GM21390 (cell line): ENCODE measurements at regions not wholly inside any gene's neighbourhood (a gene's known extent, or its start where the extent isn't known, plus 50 kb on each side); places are given as distances from the start of the nearest gene placed in this dataset.

Experiments used
- ATAC-seq: cut with Tn5 transposase; IDR thresholded peaks from one replicate; pipeline ENCODE4 v1.9.1; 2021; ENCODE audit not compliant: unreplicated experiment

GRCh38 chr16:9503251-9503984 is 412.0 kb downstream of the HAPSTR1 start:
- no peak for ATAC-seq

- ATAC-seq = no peak
These were observed 417.0 kb downstream of the HAPSTR1 start for GRCh38 chr16:9508328-9508936.

GRCh38 chr16:9509663-9510062 is 418.2 kb downstream of the HAPSTR1 start:
- no peak for ATAC-seq

GRCh38 chr16:9511389-9511788 is 419.9 kb downstream of the HAPSTR1 start:
- ATAC-seq = no peak

DNA sequence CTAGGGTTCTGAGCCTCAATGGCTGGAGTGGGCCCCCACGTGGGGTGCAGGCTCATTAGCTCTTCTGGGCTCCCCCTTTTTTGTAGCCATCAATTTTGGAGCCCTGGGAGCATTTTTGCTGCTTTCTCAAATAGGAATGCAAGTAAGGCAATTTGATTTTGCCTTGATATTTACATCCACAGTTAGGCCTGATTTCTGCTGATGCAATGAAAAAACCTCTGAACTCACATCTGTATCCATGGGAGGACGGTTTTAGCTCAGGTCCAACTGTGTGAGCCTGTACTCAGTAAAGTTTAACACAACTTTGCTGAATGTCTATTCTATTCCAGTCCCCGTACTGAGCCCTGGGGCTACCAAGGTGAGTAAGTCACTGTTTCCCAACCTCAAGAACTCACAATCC is 425.0 kb downstream of the HAPSTR1 start:
- ATAC-seq = no peak

DNA sequence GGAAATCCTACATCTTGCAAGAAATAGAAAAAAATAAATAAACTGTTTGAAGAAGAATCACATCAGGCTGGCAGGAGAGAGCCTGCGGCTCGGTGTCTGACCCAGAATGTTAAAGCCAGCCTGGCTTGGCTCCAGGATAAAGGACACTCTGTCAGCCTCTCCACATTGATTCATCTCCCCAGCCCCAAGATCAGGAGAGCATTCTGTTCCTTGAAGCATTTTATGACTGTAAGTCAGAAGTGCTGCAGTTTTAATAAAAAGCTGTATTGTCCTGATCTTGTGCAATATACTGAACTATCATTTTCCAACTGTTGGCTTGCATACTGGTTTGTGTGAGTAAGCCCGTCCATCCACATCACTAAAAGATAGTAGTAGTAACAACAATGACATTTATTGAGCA is 426.6 kb downstream of the HAPSTR1 start:
- no peak for ATAC-seq

- no peak for ATAC-seq
These were observed 427.1 kb downstream of the HAPSTR1 start for GRCh38 chr16:9518581-9518980.

DNA sequence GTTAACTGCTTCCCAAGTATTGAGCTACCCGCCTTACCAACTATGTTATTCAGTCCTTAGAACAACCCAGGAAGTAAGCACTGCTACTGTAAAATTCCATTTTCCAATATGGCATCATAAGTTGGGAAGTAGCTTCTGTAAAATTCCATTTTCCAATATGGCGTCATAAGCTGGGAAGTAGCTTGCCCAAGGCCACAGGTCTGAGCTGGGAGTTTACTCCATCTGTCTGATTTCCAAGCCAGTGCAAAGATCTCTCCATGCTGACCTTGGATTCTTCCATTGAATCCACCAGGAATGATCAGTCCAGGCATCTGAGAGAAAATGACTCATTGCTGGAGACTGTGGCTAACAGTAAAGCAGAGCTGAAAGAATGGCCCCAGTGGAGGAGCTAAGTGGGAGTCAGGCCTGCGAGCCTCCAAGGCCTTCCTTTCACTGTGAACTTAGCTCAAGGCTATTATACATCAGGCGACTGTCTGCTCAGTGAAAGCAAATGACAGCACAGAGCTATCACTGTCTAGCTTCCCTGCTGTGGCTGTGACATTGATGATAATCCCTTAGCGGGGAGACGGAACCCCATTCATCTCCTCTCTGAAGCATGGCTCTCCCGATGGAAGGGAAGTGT is 430.4 kb downstream of the HAPSTR1 start:
- no peak for ATAC-seq

DNA sequence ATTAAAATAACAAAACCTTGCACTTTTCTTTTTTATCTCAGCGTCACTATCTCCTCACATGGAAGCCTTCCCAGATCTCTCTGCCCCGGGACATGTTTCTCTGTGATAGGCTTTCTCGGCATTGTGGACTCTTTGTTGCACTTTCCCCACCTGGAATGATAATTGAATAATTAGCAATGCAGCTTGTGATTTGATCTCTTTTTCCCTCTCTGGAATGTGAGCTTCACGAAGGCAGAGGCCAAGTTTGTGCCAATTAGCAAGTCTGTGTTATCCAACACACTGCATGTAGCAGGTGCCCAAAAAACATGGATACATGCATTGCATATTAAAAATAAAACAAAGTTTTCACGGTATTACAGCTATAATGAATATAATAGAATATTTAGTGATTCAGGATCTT is 431.2 kb downstream of the HAPSTR1 start:
- no peak for ATAC-seq

DNA sequence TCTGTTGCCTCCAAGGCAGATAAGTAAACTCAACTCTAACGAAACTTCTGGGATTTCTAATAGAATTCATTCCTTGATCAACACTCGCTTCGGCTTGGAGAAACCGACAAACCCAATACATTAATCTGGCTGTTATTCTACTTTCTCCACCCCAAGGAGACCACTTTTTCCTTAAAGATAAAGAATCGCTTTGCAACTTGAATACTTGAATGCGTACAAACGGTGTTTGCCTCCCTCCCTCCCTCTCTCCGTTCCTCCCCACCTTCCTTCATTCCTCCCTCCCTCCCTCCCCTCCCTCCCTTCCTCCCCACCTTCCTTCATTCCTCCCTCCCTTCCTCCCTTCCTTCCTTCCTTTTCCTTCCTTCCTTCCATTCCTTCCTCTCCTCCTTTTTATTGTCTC is 432.6 kb downstream of the HAPSTR1 start:
- no peak for ATAC-seq

DNA sequence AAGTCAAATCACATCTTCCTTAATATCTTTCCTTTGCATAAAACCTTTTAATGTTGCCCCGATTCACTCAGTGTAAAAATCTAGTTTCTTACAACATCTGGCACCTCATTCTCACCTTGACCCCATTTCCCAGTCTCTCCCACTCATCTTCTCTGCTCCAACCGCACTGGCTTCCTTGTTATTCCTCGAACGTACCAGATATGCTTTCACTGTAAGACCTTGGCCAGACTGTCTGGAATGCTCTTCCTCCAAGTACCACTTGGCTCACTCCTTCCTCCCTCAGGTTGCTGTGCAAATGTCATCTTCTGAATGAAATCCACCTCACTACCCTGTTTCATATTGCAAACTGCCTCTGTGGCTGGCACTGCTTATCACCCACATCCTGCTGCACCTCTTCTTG is 433.6 kb downstream of the HAPSTR1 start:
- ATAC-seq = no peak

DNA sequence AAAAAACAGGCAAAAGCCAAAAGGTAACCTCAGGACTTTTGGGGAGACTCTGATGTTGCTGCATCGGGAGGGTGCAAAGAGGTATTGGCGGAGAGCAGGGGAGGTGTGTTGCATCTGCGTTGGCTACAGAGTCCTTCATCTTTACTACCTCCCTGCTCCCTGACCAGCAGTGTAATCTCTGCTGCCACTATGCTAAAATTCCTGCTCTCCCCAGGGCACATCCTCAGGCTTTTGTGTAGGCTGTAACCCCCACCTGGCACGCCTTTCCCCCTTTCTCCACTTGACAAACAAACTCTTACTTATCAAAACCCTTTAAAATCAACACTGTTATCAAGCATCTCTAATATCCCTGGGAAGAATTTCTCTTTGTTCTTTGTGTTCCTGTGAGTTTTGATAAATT is 435.3 kb downstream of the HAPSTR1 start:
- no peak for ATAC-seq

DNA sequence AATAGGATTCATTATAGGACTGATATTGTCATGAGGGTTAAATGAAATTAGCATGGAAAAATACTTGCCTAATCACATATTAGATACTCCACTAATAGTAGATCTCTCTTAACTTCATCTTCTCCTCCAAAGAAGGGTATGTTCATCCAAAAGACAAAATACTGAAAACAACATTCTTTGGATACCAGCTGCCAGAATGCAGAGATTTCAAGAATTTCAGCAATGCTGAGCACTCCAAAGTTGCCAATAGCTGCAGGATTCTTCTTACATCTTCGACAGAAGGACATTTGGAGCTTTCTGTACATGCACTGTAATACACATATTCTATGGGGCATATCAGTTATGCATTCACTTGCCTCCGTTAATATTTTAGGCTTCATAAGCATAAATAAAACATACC is 436.5 kb downstream of the HAPSTR1 start:
- no peak for ATAC-seq

GRCh38 chr16:9528511-9529079 is 437.2 kb downstream of the HAPSTR1 start:
- no peak for ATAC-seq

GRCh38 chr16:9533042-9533441 is 441.6 kb downstream of the HAPSTR1 start:
- no peak for ATAC-seq

DNA sequence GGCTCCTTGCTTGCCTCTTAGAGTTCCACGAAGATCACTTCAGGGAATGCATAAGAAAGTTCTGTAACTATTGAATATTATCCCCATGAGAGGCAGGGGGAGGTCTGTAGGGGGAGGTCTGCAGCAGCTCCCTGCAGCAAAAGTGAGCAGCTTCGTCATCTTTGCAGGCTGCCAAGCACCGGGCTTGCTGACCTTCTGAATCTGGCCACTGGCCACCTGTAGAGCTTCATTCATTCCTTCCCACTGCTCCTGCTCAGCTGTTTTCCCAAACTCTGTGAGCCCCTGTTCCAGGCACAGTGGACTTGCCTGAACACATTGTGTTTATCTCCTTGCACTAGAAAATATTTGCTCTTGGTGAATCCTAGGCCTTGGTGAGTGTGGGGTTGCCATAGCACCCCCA is 443.3 kb downstream of the HAPSTR1 start:
- no peak for ATAC-seq

DNA sequence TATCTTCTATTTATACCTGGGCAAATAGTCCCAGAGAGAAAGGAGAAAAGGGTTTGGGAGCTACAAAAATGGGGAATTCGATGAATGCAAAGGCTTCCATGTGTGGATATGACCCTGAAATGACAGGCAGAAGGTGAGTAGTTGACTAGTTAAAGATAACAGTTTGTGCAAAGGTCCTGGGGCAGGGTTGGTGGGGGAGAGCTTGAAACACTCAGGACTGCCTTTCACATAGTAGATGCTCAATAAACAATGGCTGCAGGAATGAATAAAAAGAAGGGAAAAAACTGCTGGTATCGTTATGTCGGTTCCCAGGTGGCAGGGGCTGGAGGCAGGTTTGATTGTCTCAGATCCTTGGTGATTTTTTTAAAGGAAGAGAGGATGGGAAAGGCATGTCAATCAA is 445.5 kb downstream of the HAPSTR1 start:
- no peak for ATAC-seq

- no peak for ATAC-seq
These were observed 447.9 kb downstream of the HAPSTR1 start for GRCh38 chr16:9539346-9539745.

GRCh38 chr16:9541723-9542122 is 450.3 kb downstream of the HAPSTR1 start:
- ATAC-seq = no peak

DNA sequence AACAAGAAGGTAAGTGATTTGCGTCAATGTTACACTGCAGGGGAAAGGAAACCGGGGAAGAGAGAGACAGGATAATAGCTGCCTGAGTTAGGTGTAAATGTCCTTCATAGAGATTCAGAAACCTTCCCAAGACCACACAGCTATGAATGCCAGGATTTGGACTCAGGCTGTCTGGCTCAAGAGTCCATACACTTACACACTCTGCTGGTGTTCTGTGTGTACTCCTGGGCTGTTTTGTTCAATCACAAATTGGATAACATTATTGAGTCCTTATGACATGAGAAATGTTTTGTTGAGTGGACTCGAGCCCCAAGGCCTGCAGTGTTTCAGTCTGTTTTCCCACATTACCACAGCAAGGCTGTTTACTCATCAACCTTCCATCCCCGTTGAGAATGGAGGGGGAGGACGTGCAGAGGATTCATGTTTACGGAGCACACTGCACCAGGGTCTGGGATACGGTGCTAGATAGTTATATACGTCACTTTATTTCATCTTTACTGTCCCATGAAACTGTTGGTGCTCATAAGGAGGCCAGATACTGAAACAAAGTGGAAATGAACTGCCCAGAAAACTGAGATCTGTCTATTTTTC is 450.8 kb downstream of the HAPSTR1 start:
- no peak for ATAC-seq

DNA sequence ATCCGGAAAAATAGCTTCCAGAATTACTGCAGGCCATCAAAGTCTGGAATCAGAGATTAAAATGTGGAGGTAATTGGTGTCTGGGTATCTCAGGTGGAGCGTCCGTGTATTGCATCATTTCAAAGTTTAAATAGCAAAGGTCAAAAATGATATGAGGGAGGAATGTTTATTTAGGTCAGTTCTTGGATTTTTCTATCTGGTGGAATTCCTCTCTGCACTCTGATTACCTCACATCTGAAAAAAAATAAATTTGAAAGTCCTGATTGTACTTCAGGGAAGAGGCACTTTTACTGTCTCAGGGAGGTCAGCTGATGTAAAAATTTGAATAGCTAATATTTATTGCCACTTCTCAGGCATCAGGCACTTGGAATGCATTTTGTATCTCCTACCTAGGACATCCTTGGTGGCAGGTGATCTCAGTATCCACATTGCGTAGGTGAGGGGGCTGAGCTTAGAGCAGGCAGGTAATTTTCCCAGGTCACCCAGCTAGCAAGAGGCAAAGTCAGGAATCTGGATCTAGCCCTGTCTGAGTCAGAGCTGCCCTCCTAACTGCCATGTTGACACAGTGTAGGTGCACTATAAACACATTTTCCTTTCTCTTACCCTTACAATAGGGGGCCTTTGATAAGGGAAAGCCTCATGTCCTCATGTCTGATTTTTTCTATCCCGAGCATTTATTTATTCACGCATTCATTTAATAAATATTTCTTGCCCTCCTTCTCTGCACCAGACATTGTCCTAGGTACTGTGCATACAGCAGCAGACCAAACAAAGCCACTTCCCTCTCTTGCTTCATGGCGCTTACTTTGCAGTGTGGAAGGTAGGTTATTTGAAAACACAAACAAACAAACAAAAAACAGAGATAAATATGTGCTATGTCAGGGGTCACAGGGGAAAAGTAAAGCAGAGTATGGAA is 454.3 kb downstream of the HAPSTR1 start:
- ATAC-seq = no peak
